ENCODE measurements at regions not wholly inside any gene's neighbourhood (a gene's known extent, or its start where the extent isn't known, plus 50 kb on each side); places are given as distances from the start of the nearest gene placed in this dataset.

DNA sequence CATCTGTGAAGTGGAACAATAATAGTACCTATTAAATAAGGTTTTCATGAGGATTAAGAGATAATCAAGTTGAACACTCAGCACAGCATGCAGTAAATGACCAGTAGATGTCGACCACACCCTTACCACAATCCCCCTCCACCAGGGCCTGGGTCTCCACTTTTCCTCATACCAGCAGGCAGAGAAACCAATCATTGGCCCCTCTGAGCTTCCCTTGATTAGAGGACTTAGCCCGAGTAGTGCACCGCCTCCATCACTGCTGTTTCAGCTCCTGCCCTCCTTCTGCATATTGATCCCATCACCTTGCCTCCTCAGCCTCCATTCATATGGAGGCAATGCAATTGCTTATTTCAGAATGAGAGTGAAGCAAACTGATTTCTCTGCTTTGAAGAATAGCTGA, 96.5 kb upstream of the CDH11 start:
- TF ChIP-seq GATA3 (IDR thresholded peaks at IDR 0.05; ENCODE audit: low read depth, low read length) (no peak), GATA2 (IDR thresholded peaks at IDR 0.05; ENCODE audit: low read depth, low read length) (no peak)
